ENCODE measurements at regions not wholly inside any gene's neighbourhood (a gene's known extent, or its start where the extent isn't known, plus 50 kb on each side); places are given as distances from the start of the nearest gene placed in this dataset.

GRCh38 chr15:45866616-45867015 is 231.8 kb downstream of the SQOR start:
- Histone ChIP-seq H2AK9ac (replicated peaks; ENCODE audit: low read depth, low read length, poor library complexity) (no peak overlapping the region), H2AFZ (replicated peaks; ENCODE audit: low read length, poor library complexity) (no peak overlapping the region), H3K23ac (ENCODE audit: low read depth, low read length) (no peak overlapping the region), H3K4me3 (ENCODE audit: insufficient read depth, low read depth, low read length) (no peak overlapping the region), H3K27ac (ENCODE audit: insufficient read depth, low read length) (no peak overlapping the region), H2BK120ac (ENCODE audit: low read depth, low read length) (no peak overlapping the region), H3K4ac (ENCODE audit: low read depth, low read length) (no peak overlapping the region), H2BK20ac (ENCODE audit: low read depth, low read length) (no peak overlapping the region), H2BK15ac (ENCODE audit: low read depth, low read length) (no peak overlapping the region), H4K20me1 (ENCODE audit: insufficient read depth, low read length) (no peaks in the 10 kb centered on the region), H3K27me3 (ENCODE audit: control insufficient read depth, insufficient read depth, low read length) (no peaks in the 10 kb centered on the region), H4K5ac (ENCODE audit: low read depth, low read length) (no peak overlapping the region), H3K4me1 (ENCODE audit: control insufficient read depth, insufficient read depth, low read length) (no peaks in the 10 kb centered on the region), H3K4me2 (ENCODE audit: low read depth, low read length) (no peak overlapping the region), H3K56ac (ENCODE audit: extremely low read depth, insufficient read depth, low read length) (no peak overlapping the region), H4K8ac (ENCODE audit: low read depth in 2 of 2, low read length in 2 of 2) (no peak overlapping the region), H3K9ac (ENCODE audit: low read depth, low read length) (no peak overlapping the region), H3K18ac (ENCODE audit: low read depth, low read length) (no peak overlapping the region), H3K14ac (replicated peaks; ENCODE audit: low read depth, low read length) (no peak overlapping the region), H2BK5ac (ENCODE audit: low read depth, low read length, poor library complexity, severe bottlenecking) (no peak overlapping the region), H4K91ac (ENCODE audit: insufficient read depth, low read depth, low read length) (no peak overlapping the region), H3K9me1 (ENCODE audit: insufficient read depth, low read length) (no peaks in the 10 kb centered on the region), H2AK5ac (ENCODE audit: low read depth, low read length) (no peak overlapping the region), H3K9me3 (ENCODE audit: control insufficient read depth, insufficient read depth, low read length) (peaks cover 10% of the 10 kb centered on the region; the same call in 1 of the 2 replicates), H3K79me1 (ENCODE audit: low read depth in 1 of 2, low read length in 2 of 2) (no peaks in the 10 kb centered on the region), H3K36me3 (ENCODE audit: control insufficient read depth, insufficient read depth, low read length) (no peaks in the 10 kb centered on the region)
- TF ChIP-seq MXI1 (IDR thresholded peaks at IDR 0.05; ENCODE audit: borderline replicate concordance, low read depth, low read length) (no peak), RCOR1 (IDR thresholded peaks at IDR 0.05; ENCODE audit: insufficient replicate concordance, low read length) (no peak), CHD1 (IDR thresholded peaks at IDR 0.05; ENCODE audit: low read depth, low read length) (no peak), POLR2A (IDR thresholded peaks at IDR 0.05; ENCODE audit: low read depth, low read length) (no peak), CEBPB (IDR thresholded peaks at IDR 0.05; ENCODE audit: low read depth, low read length) (no peak), ELK1 (IDR thresholded peaks at IDR 0.05; ENCODE audit: borderline replicate concordance, low read depth, low read length) (no peak), MAFK (IDR thresholded peaks at IDR 0.05; ENCODE audit: low read depth, low read length) (no peak), MAZ (IDR thresholded peaks at IDR 0.05; ENCODE audit: borderline replicate concordance, low read depth, low read length) (no peak), USF2 (IDR thresholded peaks at IDR 0.05; ENCODE audit: low read depth, low read length) (no peak), FOS (IDR thresholded peaks at IDR 0.05; ENCODE audit: low read depth, low read length) (no peak), NFE2L2 (IDR thresholded peaks at IDR 0.05; ENCODE audit: low read depth, low read length) (no peak), RFX5 (IDR thresholded peaks at IDR 0.05; ENCODE audit: low read depth, low read length) (no peak), CTCF (conservative IDR thresholded peaks at IDR 0.05; ENCODE audit: low read depth, low read length) (no peak), RAD21 (IDR thresholded peaks at IDR 0.05; ENCODE audit: low read length) (no peak), BHLHE40 (IDR thresholded peaks at IDR 0.05; ENCODE audit: low read depth, low read length) (no peak), SMC3 (IDR thresholded peaks at IDR 0.05; ENCODE audit: low read depth, low read length) (no peak)
- CTCF ChIA-PET = no interaction called here
- POLR2A ChIA-PET (ENCODE audit: unreplicated experiment) = no interaction called here
- no peak for ATAC-seq (ENCODE audit: low read depth)
- no TSS peak for BruUV-seq (replicated peaks)
- dilution Hi-C loops (cut with HindIII; ENCODE audit: low sequenced_read_pairs, unreplicated experiment) = no loop called here
- no CpG with 5 or more reads among the region's 3 CpGs for WGBS, 2 experiments (ENCODE audit: extremely low coverage in 2 of 2, insufficient read length in 1 of 2)
- intact Hi-C loops (cut with micrococcal nuclease) = no loop called here
- in situ Hi-C loops (cut with MboI; ENCODE audit: low sequenced_read_pairs) = no loop called here
- no peak for DNase-seq

Data from IMR-90 (cell line).